Keratinocyte (primary cell): ENCODE measurements at regions not wholly inside any gene's neighbourhood (a gene's known extent, or its start where the extent isn't known, plus 50 kb on each side); places are given as distances from the start of the nearest gene placed in this dataset.

ENCODE experiments used
- DNase-seq: peaks from one replicate; pipeline ENCODE4 v3.0.0-alpha.2; 2011; ENCODE audit warnings: low read depth, missing footprints, low spot score
- FAIRE-seq: peaks from 2 replicates; lab custom pipeline; 2011; peaks lifted over from hg19 to GRCh38; lab: Jason Lieb, UNC
- H2AFZ ChIP-seq: 2 replicates; pipeline ENCODE4 v1.6.0; 2012; ENCODE audit warnings: low read length, control low read depth, inconsistent platforms; ENCODE audit not compliant: control insufficient read depth
- H3K27ac ChIP-seq: 2 replicates; pipeline ENCODE4 v1.5.1; 2011; ENCODE audit warnings: low read length; ENCODE audit not compliant: control insufficient read depth, insufficient read depth
- H3K27me3 ChIP-seq: 3 replicates; pipeline ENCODE4 v1.6.0; 2011; ENCODE audit warnings: low read length; ENCODE audit not compliant: control insufficient read depth, insufficient read depth; ENCODE audit errors: extremely low read depth
- H3K36me3 ChIP-seq, 2 experiments: 2 replicates in 1 of 2; 3 replicates in 1 of 2; pipeline ENCODE4 v1.5.1; 2011; ENCODE audit warnings: low read length in 2 of 2, mild to moderate bottlenecking in 1 of 2; ENCODE audit not compliant: control insufficient read depth in 2 of 2, insufficient read depth in 2 of 2; ENCODE audit errors: extremely low read depth in 1 of 2
- H3K4me1 ChIP-seq: 3 replicates; pipeline ENCODE4 v1.5.1; 2011; ENCODE audit warnings: low read length; ENCODE audit not compliant: control insufficient read depth, insufficient read depth; ENCODE audit errors: extremely low read depth
- H3K4me2 ChIP-seq: 3 replicates; pipeline ENCODE4 v1.6.0; 2011; ENCODE audit warnings: low read depth, low read length; ENCODE audit not compliant: control insufficient read depth, insufficient read depth; ENCODE audit errors: extremely low read depth
- H3K4me3 ChIP-seq, 3 experiments: fragments of 200-600 bp in 1 of 3; sonication (generic) in 1 of 3; 2 replicates in 2 of 3; 3 replicates in 1 of 3; pipeline ENCODE4 v1.5.1; 2011 to 2016; ENCODE audit warnings: low read length in 3 of 3, mild to moderate bottlenecking in 3 of 3, control low read depth in 2 of 3, inconsistent platforms in 1 of 3, low read depth in 1 of 3, mixed read lengths in 1 of 3, mixed run types in 1 of 3, moderate library complexity in 1 of 3; ENCODE audit not compliant: control insufficient read depth in 2 of 3, insufficient read depth in 2 of 3; ENCODE audit errors: extremely low read depth in 1 of 3
- H3K79me2 ChIP-seq: 2 replicates; pipeline ENCODE4 v1.6.0; 2012; ENCODE audit warnings: low read length; ENCODE audit not compliant: control insufficient read depth, insufficient read depth
- H3K9ac ChIP-seq: 3 replicates; pipeline ENCODE4 v1.6.0; 2011; ENCODE audit warnings: low read length; ENCODE audit not compliant: control insufficient read depth, insufficient read depth; ENCODE audit errors: extremely low read depth
- H3K9me1 ChIP-seq: 3 replicates; pipeline ENCODE4 v1.6.0; 2011; ENCODE audit warnings: low read length; ENCODE audit not compliant: control insufficient read depth, insufficient read depth; ENCODE audit errors: extremely low read depth
- H3K9me3 ChIP-seq: 2 replicates; pipeline ENCODE4 v1.5.1; 2012; ENCODE audit warnings: low read depth, low read length; ENCODE audit not compliant: control insufficient read depth
- H4K20me1 ChIP-seq: 3 replicates; pipeline ENCODE4 v1.6.0; 2011; ENCODE audit warnings: low read length; ENCODE audit not compliant: control insufficient read depth, insufficient read depth; ENCODE audit errors: extremely low read depth
- EZH2 ChIP-seq: IDR thresholded peaks from one replicate; pipeline ENCODE4 v1.6.1; 2012; ENCODE audit warnings: inconsistent platforms, mild to moderate bottlenecking, low read length, moderate library complexity
- dilution Hi-C: fragments of 300-500 bp; cut with MboI; formaldehyde crosslinking; loops from one replicate; pipeline ENCODE4 v1.7.0; 2020; ENCODE audit warnings: low sequenced_read_pairs; ENCODE audit not compliant: extremely low pct_ligation_motif_present
- TF ChIP-seq, protein P1 (sequence below), 3 experiments: IDR thresholded peaks in 1 of 3; conservative IDR thresholded peaks in 1 of 3; optimal IDR thresholded peaks in 1 of 3; 2 replicates in 2 of 3; 3 replicates in 1 of 3; pipeline versions ENCODE3 to v1.5.1; 2011; ENCODE audit warnings: low read length in 3 of 3, mild to moderate bottlenecking in 3 of 3, moderate library complexity in 2 of 3, control low read depth in 1 of 3, inconsistent platforms in 1 of 3; ENCODE audit not compliant: insufficient read depth in 2 of 3; ENCODE audit errors: extremely low read depth in 1 of 3

DNA sequence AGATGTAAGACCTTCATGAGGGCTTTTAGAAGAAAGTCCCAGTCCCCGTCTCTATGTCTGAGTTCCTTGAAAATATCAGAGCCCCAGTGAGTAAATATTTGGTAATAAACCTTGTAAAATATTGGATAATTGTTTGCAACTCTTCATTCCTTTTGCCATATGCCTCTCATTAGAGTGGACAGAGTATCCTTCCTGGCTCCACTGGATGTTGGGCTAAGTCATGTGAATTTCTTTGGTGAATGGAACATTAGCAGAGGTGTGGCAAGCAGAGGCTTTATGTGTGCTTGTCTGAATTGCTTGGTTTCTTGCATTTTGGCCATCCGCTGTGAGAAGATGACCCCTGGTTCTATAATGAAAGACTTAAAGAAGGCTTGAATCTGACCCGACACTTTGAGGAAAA, 490.3 kb downstream of the METTL15 start:
- Histone ChIP-seq H3K9ac (no peak overlapping the region), H3K4me3 (no peak overlapping the region), H3K9me3 (no peaks in the 10 kb centered on the region), H3K9me1 (no peaks in the 10 kb centered on the region), H3K36me3 (no peaks in the 10 kb centered on the region), H3K27ac (no peak overlapping the region), H4K20me1 (no peaks in the 10 kb centered on the region), H3K27me3 (no peaks in the 10 kb centered on the region), H3K4me2 (no peak overlapping the region), H3K4me1 (no peaks in the 10 kb centered on the region), H2AFZ (no peak overlapping the region), H3K79me2 (no peaks in the 10 kb centered on the region)
- TF ChIP-seq, protein P1, sequence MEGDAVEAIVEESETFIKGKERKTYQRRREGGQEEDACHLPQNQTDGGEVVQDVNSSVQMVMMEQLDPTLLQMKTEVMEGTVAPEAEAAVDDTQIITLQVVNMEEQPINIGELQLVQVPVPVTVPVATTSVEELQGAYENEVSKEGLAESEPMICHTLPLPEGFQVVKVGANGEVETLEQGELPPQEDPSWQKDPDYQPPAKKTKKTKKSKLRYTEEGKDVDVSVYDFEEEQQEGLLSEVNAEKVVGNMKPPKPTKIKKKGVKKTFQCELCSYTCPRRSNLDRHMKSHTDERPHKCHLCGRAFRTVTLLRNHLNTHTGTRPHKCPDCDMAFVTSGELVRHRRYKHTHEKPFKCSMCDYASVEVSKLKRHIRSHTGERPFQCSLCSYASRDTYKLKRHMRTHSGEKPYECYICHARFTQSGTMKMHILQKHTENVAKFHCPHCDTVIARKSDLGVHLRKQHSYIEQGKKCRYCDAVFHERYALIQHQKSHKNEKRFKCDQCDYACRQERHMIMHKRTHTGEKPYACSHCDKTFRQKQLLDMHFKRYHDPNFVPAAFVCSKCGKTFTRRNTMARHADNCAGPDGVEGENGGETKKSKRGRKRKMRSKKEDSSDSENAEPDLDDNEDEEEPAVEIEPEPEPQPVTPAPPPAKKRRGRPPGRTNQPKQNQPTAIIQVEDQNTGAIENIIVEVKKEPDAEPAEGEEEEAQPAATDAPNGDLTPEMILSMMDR (optimal IDR thresholded peaks at IDR 0.05 in 1 of 3, IDR thresholded peaks at IDR 0.05 in 1 of 3, conservative IDR thresholded peaks at IDR 0.05 in 1 of 3; ENCODE audit: extremely low read depth in 1 of 3, insufficient read depth in 2 of 3, low read length in 3 of 3): no peak
- FAIRE-seq (no peak), DNase-seq (no peak)
- dilution Hi-C loops: no loop called here

DNA sequence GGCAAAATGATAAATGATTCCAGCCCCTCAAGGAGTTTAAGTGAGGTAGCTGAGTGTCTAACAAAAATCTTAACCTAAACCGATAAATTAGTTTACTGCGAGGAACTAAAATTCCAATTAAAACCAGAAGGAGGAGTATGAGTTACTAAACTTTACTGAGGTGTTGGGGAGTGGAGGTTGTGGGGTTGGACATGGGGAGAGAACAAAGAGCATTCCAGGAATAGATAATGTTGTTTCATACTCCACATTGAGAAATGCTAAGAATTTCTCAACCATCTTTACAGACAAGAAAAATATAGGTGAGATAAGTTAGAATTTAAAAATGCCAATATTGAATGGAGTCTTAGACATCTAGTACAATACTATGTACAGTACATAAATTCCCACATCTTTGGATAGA, 488.6 kb downstream of the METTL15 start:
- no peaks in the 10 kb centered on the region for H3K27me3 ChIP-seq
- H2AFZ ChIP-seq: no peak overlapping the region
- TF ChIP-seq EZH2: no peak
- TF ChIP-seq, protein P1 (optimal IDR thresholded peaks at IDR 0.05 in 1 of 3, IDR thresholded peaks at IDR 0.05 in 1 of 3, conservative IDR thresholded peaks at IDR 0.05 in 1 of 3; ENCODE audit: extremely low read depth in 1 of 3, insufficient read depth in 2 of 3, low read length in 3 of 3): no peak
- H3K9me3 ChIP-seq: no peaks in the 10 kb centered on the region
- FAIRE-seq (no peak), DNase-seq (no peak)
- H3K27ac ChIP-seq: no peak overlapping the region
- no peak overlapping the region for H3K4me2 ChIP-seq
- no peaks in the 10 kb centered on the region for H3K79me2 ChIP-seq
- no peaks in the 10 kb centered on the region for H3K9me1 ChIP-seq
- H3K4me1 ChIP-seq: no peaks in the 10 kb centered on the region
- H4K20me1 ChIP-seq: no peaks in the 10 kb centered on the region
- no peak overlapping the region for H3K9ac ChIP-seq
- H3K4me3 ChIP-seq: no peak overlapping the region
- dilution Hi-C loops: no loop called here
- no peaks in the 10 kb centered on the region for H3K36me3 ChIP-seq
